ENCODE measurements at regions not wholly inside any gene's neighbourhood (a gene's known extent, or its start where the extent isn't known, plus 50 kb on each side); places are given as distances from the start of the nearest gene placed in this dataset.

DNA sequence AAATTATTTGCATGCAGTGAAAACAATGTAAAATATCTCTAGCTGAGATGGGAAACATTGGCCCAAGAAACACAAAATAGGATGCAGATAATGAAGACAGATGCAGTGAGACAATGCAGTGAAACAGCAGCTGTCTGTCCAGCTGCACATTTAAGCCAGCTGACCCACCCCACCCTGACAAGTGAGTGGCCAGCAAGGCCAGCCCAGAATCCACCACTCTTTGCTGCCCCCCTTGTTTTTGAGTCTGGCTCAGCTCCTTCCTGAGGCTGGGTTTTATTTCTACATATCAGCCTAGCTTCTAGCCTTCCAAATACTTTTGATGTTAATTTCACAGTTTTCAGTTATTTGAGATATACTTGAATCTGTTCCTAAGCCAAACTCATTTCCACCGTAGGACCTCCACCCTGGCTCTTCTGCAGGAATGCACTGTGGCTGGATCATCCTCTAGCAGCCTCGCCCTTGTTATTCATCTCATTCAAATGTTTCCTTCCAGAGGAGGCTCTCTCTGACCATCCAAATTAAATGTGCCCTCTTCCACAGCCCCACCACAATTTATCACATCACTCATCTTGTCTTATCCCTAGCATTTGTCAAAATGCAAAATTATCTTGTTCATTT lies 154.1 kb upstream of the POU2AF2 start:
- no peak for DNase-seq

- DNase-seq: no peak
Measured at GRCh38 chr11:111089759-111090158, 155.8 kb upstream of the POU2AF2 start.

DNA sequence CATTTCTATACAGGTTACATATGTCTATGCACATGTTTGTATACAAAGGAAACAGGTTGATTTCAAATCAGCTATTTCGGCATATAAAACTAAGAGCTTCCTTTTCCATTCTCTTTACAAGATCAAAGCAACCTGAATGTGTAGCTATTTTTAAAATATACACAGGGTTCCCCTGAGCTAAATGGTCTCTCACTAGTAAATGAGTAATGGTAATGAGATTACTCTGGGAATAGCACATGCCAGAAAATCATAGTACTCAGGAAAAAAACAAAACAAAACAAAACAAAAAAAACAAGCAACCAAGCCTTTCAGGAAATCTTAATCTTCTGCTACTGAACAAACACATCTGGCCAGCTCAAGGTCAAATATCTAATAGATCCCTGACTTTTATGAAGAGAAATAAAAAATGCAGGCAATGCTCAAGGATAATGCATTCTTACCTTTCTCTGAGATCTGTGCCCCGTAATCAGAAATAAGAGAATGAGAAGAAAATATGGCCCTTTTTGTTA lies 156.6 kb upstream of the POU2AF2 start:
- DNase-seq: no peak

DNA sequence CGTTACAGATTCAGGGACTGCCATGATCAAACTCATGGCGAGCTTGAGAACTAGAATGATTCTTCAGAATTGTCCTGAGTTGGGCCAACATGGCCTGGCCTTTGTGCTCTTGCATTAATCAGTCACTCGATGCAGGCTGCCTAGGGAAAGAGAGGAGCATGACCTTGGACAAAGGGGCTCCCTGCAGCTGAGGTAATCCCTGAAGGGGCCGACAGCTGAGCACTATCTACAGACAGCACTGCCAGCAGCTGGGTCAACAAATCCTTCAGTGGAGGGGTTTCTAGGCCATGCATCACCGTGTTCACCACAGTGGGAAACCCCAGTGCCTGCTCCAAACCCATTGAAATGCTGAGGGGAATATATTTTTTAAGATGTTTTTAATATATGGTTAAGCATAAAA lies 159.5 kb upstream of the POU2AF2 start:
- DNase-seq: no peak

DNA sequence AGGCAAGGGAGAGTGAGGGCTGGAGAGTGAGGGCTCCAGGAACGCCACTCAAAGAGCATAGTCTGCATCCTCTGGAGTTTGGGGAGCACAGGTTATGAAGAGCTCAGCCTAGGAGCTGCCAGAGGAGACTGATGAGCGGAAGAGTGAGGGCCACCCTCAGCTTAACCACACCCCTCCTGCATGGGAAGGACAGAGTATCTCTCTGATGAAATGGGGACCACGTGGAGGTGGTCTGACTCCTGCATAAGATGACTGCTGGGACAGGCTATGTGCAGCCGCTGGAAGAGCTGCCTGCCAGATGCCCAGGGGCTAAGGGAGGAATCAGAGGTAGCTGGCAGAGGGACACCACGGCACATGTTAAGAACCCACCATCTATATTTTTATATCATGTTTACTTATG lies 162.9 kb upstream of the POU2AF2 start:
- DNase-seq: no peak

GRCh38 chr11:111081021-111081511 lies 164.5 kb upstream of the POU2AF2 start:
- DNase-seq: no peak

DNA sequence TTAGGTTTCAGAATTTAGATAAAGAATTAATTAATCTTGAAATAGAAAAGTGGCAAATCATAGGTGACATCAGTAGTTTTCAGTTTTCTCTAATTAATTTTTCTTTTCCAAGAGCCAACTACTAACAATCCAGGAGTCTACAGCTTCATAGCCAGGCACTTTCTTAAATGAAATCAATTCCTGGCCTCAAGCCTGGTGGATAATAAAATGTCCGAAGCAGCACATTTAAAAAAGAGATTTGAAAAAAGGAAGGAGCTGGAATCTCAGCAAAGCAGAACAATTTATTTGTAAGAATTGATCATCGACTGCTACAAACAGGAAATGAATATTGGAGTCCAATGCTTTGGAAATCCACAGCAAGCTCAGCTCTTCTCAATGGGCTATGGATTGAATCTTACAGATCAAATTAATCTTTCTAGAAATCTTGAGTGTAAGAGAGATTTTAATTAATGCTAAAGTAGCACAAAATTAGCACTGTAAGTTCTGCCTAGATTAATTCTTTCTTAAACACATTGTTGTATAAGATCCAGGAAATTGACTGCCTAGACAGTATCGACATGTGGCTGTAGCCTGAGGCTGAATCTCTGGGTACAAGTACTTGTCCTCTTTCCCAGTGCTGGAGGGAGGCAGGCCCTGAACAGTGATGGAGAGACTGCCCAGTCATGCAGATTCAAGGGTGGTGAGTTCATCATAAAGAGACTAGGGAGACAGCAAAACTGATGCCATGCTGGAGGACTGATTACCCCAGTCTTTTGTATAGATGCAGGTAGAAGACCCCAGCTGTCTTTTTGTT lies 167.8 kb upstream of the POU2AF2 start:
- DNase-seq: no peak

- no peak for DNase-seq
Measured at GRCh38 chr11:111069066-111069465, 176.5 kb upstream of the POU2AF2 start.

- no peak for DNase-seq
Measured at GRCh38 chr11:111067994-111068393, 177.5 kb upstream of the POU2AF2 start.

DNA sequence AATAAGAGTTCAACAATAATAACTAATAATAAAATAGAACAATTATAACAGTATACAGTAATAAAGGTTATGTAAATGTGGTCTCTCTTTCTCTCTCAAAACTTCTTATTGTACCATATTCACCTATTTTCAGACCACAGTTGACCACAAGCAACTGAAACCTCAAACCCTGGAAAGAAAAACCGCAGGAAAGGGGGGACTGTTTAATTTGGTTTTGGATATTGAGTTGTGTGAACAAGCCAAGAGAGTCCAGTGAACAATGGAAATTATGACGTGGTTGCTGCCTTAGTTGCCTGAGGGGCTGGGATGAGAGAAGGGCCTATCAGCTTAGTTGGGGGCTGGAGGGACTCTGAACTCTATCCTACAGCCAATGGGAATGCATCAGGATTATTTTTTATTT lies 178.7 kb upstream of the POU2AF2 start:
- DNase-seq: no peak

DNA sequence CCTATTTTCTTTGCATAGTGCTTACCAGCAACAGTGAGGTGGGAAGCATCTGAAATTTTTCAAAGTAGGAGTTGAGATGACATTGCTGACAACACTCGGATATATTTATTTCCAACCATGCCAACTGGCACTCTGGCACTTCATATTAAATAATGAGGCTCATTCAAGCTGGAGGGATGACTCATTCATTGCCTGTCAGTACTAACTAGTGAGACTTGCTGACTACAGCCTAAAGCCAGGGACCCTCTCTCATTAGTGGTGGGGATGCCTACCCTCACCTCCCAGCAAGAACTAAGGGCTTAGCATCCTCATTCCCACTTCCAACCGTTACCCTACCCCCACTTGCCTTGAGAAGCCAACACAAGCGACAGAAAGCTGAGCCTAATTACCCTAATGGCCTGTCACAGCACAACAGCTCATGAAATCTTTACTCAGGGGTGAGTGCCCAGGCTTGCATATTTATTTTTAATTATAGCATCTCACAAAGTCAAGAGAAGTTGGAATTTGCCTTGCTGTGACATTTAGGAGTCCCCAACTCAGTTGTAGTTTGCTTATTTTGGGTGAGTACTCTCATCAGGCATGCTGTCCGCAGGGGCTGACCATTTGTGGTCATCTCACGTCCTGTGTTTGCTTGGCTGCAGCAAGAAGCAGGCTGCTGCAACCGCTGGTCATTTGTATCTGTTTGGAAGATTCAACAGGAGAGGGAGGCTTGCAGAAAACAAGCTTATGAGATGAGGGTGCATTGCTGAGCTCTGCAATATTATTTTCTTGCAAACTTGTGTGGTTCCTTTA lies 181.6 kb upstream of the POU2AF2 start:
- no peak for DNase-seq

- no peak for DNase-seq
Measured at GRCh38 chr11:111062420-111062819, 183.1 kb upstream of the POU2AF2 start.

- no peak for DNase-seq
Measured at GRCh38 chr11:111059726-111060125, 185.8 kb upstream of the POU2AF2 start.

DNA sequence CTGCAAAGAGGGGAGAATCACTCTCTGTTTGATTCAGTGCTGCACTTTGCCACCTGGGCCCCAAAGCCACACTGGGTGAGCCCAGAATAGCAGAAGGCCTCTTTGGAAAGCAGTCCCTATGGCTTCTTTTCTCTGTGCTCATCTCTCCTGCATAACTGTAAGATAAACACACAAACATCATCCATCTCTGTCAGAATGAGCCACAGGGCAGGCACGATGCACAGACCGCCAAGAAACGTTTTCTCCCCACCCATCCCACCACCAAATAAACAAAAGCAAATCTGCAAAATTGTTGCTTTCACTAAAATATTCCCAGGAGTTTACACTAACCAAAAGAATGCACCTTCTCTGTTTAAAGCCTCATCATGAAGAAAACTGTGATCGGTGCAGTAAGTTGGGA lies 196.4 kb upstream of the POU2AF2 start:
- no peak for DNase-seq

GRCh38 chr11:111047374-111047773 lies 198.2 kb upstream of the POU2AF2 start:
- no peak for DNase-seq

- DNase-seq: no peak
Measured at GRCh38 chr11:111046291-111046690, 199.2 kb upstream of the POU2AF2 start.

- no peak for DNase-seq
Measured at GRCh38 chr11:111045874-111046273, 199.7 kb upstream of the POU2AF2 start.

DNA sequence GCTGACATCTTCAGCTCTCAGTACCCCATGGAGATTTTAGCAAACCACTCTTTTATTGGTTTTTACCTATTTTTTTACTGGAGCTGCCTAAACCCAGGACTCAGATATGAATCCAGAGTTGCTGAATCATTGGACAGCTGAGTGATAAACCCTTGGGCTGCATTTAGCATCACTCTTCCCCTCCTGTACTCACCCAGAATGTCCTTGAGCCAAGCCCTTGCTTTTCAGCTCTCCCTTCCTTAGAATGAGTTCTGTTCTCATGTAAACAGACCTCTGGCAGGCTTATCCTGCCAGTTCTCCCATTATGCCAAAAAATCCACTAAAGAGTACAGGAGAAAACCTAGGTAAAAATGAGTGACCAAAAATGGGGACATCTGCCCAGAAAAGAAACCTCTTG lies 200.1 kb upstream of the POU2AF2 start:
- no peak for DNase-seq

DNA sequence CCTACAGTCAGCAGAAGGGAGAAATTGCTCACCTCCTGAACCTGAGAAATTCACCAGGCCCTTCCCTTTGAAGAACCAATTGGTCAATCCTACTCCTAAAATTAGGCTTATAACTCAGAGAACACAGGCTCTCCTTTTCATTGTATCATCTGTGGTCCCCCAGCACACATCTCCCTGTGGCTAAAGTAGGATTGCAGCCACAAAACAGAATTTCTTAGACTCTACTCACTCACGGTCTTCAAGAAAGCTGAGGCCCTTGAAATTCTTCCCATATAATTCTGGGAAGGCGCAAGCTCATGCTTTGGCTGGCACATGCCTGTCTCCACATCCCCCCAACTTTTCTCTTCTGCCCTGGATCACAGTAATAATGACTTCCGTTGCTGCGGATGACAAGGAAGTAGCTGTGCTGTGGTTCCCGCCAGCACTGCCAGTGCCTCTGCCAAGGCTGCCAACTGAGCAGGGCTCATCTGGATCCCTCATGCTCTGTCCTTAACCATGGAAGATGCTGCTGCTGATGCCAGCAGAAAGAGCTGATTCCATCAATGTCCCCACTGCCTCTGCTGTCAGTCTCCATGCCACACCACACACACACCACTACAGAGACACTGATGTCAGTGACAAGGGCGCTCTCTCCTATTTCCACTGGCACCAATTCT lies 200.6 kb upstream of the POU2AF2 start:
- no peak for DNase-seq

DNA sequence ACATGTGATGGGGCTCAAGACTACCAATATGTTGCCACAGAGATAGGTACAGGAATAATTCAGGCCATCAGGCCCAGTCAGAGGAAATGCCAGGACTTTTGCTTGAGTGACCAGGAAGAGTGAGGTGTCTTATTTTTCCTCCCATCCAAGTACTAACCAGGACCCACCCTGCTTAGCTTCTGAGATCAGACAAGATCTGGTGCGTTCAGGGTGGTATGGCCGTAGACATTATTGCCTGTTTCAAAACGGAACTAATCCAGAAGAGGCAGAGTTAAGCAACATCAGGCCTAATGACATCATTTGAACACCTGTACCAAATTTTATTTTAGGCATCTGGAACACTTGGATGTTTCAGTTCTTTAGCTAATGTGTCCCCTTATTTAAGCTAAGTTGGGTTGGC lies 205.5 kb upstream of the POU2AF2 start:
- no peak for DNase-seq

DNA sequence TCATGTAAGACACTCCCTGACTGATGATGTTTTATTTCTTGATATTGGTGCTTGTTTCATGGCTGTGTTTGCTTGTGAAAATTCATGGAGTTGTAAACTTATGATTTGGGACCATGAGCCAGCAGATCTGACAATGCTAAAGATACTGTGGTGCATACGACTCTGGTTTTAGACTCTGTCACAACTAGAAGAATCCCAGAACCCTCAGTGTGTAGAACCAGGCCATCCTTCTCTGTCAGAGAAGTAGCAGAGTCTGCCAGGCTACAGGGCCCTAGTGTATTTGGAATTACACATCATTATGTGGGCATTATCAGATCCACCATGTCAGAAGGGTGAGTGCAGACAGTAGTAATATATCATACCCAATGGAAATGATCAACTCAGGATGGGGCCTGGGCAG lies 209.8 kb upstream of the POU2AF2 start:
- DNase-seq: no peak

DNA sequence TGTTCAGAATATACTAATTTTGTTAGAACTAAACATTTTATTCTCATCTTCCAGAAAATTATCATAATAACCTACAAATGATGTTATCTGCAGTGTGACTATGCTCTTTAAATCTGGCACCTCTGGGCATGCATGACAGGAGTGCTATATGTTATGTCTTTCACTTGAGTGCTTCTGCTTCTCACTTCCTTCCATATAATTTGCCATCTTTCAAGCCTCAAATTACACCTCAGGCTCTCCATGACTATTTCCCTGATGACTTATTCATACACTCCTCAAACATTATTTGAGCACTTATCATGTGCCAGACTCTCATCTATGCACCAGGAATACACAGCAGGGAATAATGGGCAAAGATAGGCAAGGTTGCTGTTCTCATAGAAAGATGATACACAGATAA lies 219.3 kb upstream of the POU2AF2 start:
- DNase-seq: no peak

DNA sequence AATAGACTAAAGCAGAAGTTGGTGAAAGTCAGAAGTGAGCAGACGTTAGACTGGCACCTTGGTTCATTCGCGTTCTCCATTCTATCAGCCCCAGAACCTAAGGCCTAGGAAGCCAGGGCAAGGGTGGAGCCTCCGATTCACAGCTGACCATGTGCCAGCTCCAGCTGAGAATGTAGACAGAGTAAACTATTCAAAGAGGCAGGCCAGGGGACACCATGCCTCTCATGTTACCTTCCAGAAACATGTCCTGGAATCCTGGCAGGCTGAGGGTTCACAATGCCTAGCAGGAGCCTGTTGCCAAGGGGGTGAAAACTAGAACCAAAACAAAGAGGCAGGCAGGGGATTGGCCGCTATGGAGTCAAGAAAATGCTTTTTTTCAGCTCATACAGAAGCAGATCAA lies 224.4 kb upstream of the POU2AF2 start:
- DNase-seq: no peak
